ENCODE measurements at regions not wholly inside any gene's neighbourhood (a gene's known extent, or its start where the extent isn't known, plus 50 kb on each side); places are given as distances from the start of the nearest gene placed in this dataset.

DNA sequence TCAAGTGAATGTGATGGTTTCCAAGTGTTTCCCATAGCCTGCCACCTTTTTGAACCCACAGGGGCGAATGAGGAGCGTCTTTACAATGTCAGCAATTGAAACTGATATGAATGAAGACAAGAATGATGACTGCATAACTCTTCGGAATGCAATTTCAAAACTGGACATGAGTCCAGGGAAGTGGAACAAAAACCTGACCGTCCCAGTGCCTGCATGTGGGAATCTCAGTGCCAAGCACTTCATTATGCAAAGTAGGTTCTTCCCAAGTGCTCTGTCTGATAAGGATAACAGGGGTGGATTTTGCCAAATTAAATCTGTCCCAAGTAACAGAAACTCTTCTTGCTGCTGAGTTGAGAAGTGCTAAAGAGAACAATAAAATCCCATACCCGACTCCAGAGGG is 243.8 kb upstream of the ADAMTS16 start:
- Histone ChIP-seq H3K27me3 (no peaks in the 10 kb centered on the region), H3K36me3 (no peaks in the 10 kb centered on the region), H3K4me3 (no peak overlapping the region), H3K27ac (no peak overlapping the region), H3K9me3 (no peaks in the 10 kb centered on the region), H3K4me1 (no peaks in the 10 kb centered on the region)
- intact Hi-C loops (cut with DNase I), result no loop called here
- ATAC-seq (no peak), FAIRE-seq (no peak), DNase-seq (no peak)
- WGBS, 2 donors, result 40 to 56% methylated on average over 5 of the region's 5 CpGs
- TF ChIP-seq, protein P1, sequence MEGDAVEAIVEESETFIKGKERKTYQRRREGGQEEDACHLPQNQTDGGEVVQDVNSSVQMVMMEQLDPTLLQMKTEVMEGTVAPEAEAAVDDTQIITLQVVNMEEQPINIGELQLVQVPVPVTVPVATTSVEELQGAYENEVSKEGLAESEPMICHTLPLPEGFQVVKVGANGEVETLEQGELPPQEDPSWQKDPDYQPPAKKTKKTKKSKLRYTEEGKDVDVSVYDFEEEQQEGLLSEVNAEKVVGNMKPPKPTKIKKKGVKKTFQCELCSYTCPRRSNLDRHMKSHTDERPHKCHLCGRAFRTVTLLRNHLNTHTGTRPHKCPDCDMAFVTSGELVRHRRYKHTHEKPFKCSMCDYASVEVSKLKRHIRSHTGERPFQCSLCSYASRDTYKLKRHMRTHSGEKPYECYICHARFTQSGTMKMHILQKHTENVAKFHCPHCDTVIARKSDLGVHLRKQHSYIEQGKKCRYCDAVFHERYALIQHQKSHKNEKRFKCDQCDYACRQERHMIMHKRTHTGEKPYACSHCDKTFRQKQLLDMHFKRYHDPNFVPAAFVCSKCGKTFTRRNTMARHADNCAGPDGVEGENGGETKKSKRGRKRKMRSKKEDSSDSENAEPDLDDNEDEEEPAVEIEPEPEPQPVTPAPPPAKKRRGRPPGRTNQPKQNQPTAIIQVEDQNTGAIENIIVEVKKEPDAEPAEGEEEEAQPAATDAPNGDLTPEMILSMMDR (IDR thresholded peaks at IDR 0.05), result no peak

DNA sequence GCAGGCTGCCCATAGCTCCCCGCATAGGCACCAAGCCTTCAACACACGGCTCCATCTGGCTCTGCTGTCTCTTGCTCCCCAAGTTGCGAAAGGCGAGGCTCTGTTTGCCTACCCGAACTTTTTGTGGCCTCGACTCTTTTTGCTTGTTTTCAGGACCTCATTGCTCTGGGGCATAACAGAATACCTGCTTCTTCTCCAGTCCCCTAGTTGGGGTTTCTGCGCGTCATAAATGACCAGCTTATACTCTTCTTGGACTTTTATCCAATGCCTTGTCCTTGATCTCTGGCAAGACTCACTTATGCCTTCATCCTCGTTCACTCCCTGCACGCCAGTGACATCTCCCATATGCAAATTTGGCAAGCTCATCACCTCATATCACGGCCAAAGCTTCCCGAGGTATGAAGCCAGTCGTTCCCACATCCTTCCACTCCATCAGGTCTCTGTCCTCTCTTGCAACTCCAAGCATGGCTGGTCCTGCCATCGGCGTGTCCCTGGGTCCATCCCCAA is 238.8 kb upstream of the ADAMTS16 start:
- Histone ChIP-seq H3K9me3 (no peaks in the 10 kb centered on the region), H3K36me3 (no peaks in the 10 kb centered on the region), H3K27ac (no peak overlapping the region), H3K4me1 (no peaks in the 10 kb centered on the region), H3K4me3 (no peak overlapping the region), H3K27me3 (no peaks in the 10 kb centered on the region)
- TF ChIP-seq, protein P1 (IDR thresholded peaks at IDR 0.05), result no peak
- FAIRE-seq (no peak), DNase-seq (no peak), ATAC-seq (no peak)
- 60 to 73% methylated on average over 15 of the region's 15 CpGs for WGBS, 2 donors
- intact Hi-C loops (cut with DNase I), result no loop called here

DNA sequence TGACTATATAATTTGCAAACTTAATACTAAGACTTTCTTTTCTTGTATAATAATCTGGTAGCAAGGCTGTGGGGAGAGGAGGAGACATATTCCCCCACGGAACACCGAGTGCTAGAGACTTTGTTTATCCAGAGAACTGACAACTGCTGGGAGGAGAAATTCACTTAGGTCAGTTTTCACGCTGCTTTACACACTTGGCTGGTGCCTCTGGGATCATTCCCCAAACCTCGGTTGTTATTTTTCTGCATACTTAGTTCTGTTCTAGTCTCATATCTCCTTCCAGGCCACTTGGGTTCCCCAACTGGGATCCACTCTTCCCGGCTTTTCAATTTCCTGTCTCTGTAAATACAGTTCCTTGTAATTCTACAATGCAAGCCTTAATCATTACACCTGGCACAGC is 238.2 kb upstream of the ADAMTS16 start:
- H3K4me1 ChIP-seq, result no peaks in the 10 kb centered on the region
- TF ChIP-seq, protein P1 (IDR thresholded peaks at IDR 0.05), result no peak
- intact Hi-C loops (cut with DNase I), result no loop called here
- no peaks in the 10 kb centered on the region for H3K36me3 ChIP-seq
- no peak overlapping the region for H3K27ac ChIP-seq
- ATAC-seq (no peak), DNase-seq (no peak), FAIRE-seq (no peak)
- WGBS, 2 donors, result 52 to 58% methylated on average over 5 of the region's 5 CpGs
- no peak overlapping the region for H3K4me3 ChIP-seq
- no peaks in the 10 kb centered on the region for H3K27me3 ChIP-seq
- H3K9me3 ChIP-seq, result no peaks in the 10 kb centered on the region

DNA sequence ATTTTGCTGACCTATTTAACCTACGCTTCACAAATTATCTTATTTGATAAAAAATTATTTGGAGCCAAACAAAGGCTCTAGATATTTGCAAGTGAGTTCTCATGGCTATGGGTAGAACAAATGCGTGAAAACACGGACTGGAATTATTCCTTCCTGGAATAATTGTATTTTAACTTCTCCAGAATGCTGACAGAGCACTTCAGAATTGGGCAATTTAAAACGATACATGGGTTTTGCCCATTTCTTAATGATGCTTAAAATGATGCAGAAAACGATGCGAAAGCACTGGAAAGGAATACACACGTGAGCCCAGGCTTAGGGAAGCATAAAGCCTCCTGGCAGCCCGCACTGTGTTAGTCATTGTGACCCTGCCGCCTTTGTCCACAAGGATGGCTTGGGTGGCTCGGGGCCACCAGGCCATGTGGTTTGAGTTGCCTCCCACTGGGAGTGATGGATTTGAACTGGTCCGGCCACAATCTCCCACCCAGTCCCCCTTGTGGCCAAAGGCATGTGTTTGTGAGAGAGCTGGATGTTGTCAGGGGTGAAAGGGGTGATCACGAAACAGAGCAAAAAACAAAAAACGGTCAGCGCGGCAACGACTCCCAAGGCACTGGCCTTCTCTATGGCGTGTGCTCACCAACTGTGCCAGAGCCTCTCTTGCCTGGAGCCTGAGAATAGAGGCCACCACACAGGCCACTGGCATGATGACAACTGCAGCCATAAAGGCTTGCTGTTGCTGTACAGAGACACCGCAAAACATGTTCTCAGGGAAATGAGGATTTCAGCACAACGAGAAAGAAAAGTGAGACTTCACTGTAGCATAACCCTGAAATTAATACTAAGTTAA is 234.2 kb upstream of the ADAMTS16 start:
- WGBS, 2 donors, result 63 to 75% methylated on average over 19 of the region's 19 CpGs
- FAIRE-seq, result no peak
- H3K4me1 ChIP-seq, result no peaks in the 10 kb centered on the region
- TF ChIP-seq, protein P1 (IDR thresholded peaks at IDR 0.05), result no peak
- H3K4me3 ChIP-seq, result no peak overlapping the region
- H3K27ac ChIP-seq, result no peak overlapping the region
- no peaks in the 10 kb centered on the region for H3K27me3 ChIP-seq
- peak in 2 of 4 donors; percentile 48 to 53 for ATAC-seq
- no peaks in the 10 kb centered on the region for H3K9me3 ChIP-seq
- intact Hi-C loops (cut with DNase I), result no loop called here
- no peaks in the 10 kb centered on the region for H3K36me3 ChIP-seq
- DNase-seq, result peak in 2 of 6 donors; percentile 11

DNA sequence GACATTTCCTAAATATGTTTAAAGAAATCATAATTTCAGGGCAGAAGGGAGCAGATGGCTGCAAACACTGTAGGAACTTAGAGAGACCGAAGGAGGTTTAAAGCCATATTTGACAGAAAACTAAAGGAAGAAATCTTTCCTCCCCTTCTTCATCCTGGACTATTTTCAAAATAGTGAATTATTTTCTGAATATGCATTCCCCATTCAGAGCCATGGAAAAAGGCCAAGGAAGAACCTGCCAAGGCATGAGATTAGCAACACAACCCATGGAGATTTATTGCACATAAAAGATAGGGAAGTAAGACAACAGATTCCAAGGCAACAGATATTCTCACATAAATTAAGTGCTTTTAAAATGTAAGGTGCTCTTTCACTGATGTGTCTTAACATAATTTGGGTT is 233.3 kb upstream of the ADAMTS16 start:
- Histone ChIP-seq H3K27me3 (no peaks in the 10 kb centered on the region), H3K9me3 (no peaks in the 10 kb centered on the region), H3K4me1 (no peaks in the 10 kb centered on the region), H3K27ac (no peak overlapping the region), H3K36me3 (no peaks in the 10 kb centered on the region), H3K4me3 (no peak overlapping the region)
- TF ChIP-seq, protein P1 (IDR thresholded peaks at IDR 0.05), result no peak
- FAIRE-seq (no peak), ATAC-seq (no peak), DNase-seq (no peak)
- intact Hi-C loops (cut with DNase I), result no loop called here
- WGBS, 2 donors, result 59 to 73% methylated on average over 1 of the region's 1 CpG

Measured in pancreas (tissue), 10 donors.